ENCODE measurements at regions not wholly inside any gene's neighbourhood (a gene's known extent, or its start where the extent isn't known, plus 50 kb on each side); places are given as distances from the start of the nearest gene placed in this dataset.
"Not testable (repeated sequence)": the region's sequence is repeated elsewhere in the genome, so short reads cannot be mapped to it uniquely, and the experiment has no call there.

DNA sequence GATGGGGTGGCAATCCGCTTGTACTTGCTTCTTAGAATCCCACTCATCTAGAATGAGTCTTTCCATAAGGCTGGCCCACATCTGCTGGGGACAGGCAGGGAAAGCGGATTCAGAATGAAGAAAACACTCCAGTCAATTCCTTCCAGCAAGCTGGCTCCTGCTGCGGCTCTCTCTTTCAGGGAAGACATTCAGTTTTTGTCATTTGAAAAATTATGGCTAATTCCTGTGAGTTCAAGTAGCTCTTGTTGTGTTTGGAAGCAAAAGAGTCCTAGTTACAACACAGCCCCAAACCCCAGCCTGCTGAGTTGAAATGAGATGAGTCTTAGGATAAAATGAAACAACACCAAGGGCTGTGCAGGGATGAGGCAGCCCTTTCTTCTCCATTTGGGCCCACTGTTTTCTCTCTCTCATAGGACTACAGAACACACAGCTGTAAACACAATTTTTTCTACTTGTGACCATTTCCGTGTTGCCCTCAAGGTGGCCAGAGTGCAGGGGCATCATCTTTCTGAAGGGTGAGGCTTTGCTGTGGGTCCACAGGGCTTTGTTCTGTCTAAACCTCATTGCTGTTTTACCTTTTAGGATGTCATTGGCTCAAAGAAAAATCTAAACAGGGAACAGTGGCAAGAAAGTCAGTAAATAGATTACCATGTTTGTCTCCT is 90.8 kb upstream of the EEPD1 start:
- Histone ChIP-seq H2BK15ac (ENCODE audit: low read length) (no peak overlapping the region), H3K79me1 (ENCODE audit: low read depth, low read length) (no peaks in the 10 kb centered on the region), H3K27ac (replicated peaks; ENCODE audit: low read length) (no peak overlapping the region), H3K4me1 (ENCODE audit: control insufficient read depth in 2 of 2, insufficient read depth in 1 of 2, low read depth in 1 of 2, low read length in 2 of 2) (peaks cover 0 to 3% of the 10 kb centered on the region in 2 donors), H3K4me3 (ENCODE audit: low read length in 2 of 2) (no peak overlapping the region), H2AFZ (ENCODE audit: low read length) (no peak overlapping the region), H3K9ac (ENCODE audit: low read depth, low read length, poor library complexity) (no peak overlapping the region), H4K8ac (ENCODE audit: low read depth, low read length) (no peak overlapping the region), H3K14ac (ENCODE audit: low read length) (no peak overlapping the region), H3K36me3 (replicated peaks in 1 of 2; ENCODE audit: control insufficient read depth in 2 of 2, insufficient read depth in 2 of 2, low read length in 2 of 2) (no peaks in the 10 kb centered on the region), H3K23ac (ENCODE audit: low read depth, low read length, poor library complexity) (no peak overlapping the region), H2BK5ac (ENCODE audit: low read length) (no peak overlapping the region), H3K4ac (ENCODE audit: low read length) (no peak overlapping the region), H2BK12ac (ENCODE audit: low read length) (no peak overlapping the region), H2BK120ac (ENCODE audit: low read depth, low read length) (no peak overlapping the region), H3K4me2 (ENCODE audit: insufficient read depth, low read length, poor library complexity, severe bottlenecking) (no peak overlapping the region), H4K91ac (ENCODE audit: low read depth, low read length, poor library complexity) (no peak overlapping the region), H2AK5ac (ENCODE audit: low read depth, low read length) (no peak overlapping the region), H3K18ac (ENCODE audit: low read length) (no peak overlapping the region), H3K9me3 (replicated peaks in 1 of 2; ENCODE audit: control insufficient read depth in 2 of 2, insufficient read depth in 1 of 2, low read depth in 1 of 2, low read length in 2 of 2) (no peaks in the 10 kb centered on the region), H3K27me3 (ENCODE audit: control insufficient read depth in 3 of 3, insufficient read depth in 3 of 3, low read depth in 1 of 3, low read length in 3 of 3) (peaks cover 0 to 3% (median 0%) of the 10 kb centered on the region in 3 experiments)
- WGBS, 2 donors (ENCODE audit: extremely low coverage in 2 of 2, insufficient read length in 2 of 2, insufficient replicate concordance in 1 of 2), result no CpG with 5 or more reads among the region's 4 CpGs
- DNase-seq (ENCODE audit: low spot score), result no peak

DNA sequence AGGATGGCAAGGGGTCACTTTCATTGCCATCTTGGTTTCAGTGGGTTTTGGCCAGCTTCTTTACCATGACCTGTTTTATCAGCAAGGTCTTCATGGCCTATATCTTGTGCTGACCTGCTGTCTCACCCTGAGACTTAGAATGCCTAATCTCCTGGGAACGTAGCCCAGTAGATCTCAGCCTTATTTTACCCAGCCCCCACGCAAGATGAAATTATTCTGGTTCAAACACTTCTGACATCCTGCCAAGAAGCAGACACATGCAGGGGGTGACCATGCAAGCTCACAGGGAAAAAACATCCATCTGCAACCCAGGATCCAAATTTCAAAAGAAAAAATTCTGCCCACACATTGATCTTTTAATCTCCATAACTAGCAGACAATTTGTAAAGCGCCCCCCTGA is 88.4 kb upstream of the EEPD1 start:
- DNase-seq (ENCODE audit: low spot score), result no peak
- Histone ChIP-seq H3K4me2 (ENCODE audit: insufficient read depth, low read length, poor library complexity, severe bottlenecking) (no peak overlapping the region), H3K23ac (ENCODE audit: low read depth, low read length, poor library complexity) (no peak overlapping the region), H2AFZ (ENCODE audit: low read length) (no peak overlapping the region), H3K9ac (ENCODE audit: low read depth, low read length, poor library complexity) (no peak overlapping the region), H2AK5ac (ENCODE audit: low read depth, low read length) (no peak overlapping the region), H4K8ac (ENCODE audit: low read depth, low read length) (no peak overlapping the region), H4K91ac (ENCODE audit: low read depth, low read length, poor library complexity) (no peak overlapping the region), H2BK5ac (ENCODE audit: low read length) (no peak overlapping the region), H3K79me1 (ENCODE audit: low read depth, low read length) (no peaks in the 10 kb centered on the region), H2BK15ac (ENCODE audit: low read length) (no peak overlapping the region), H3K27ac (replicated peaks; ENCODE audit: low read length) (no peak overlapping the region), H3K4me1 (ENCODE audit: control insufficient read depth in 2 of 2, insufficient read depth in 1 of 2, low read depth in 1 of 2, low read length in 2 of 2) (no peaks in the 10 kb centered on the region), H3K14ac (ENCODE audit: low read length) (no peak overlapping the region), H2BK120ac (ENCODE audit: low read depth, low read length) (no peak overlapping the region), H3K27me3 (ENCODE audit: control insufficient read depth in 3 of 3, insufficient read depth in 3 of 3, low read depth in 1 of 3, low read length in 3 of 3) (no peaks in the 10 kb centered on the region), H3K4me3 (ENCODE audit: low read length in 2 of 2) (no peak overlapping the region), H3K18ac (ENCODE audit: low read length) (no peak overlapping the region), H2BK12ac (ENCODE audit: low read length) (no peak overlapping the region), H3K4ac (ENCODE audit: low read length) (no peak overlapping the region), H3K9me3 (replicated peaks in 1 of 2; ENCODE audit: control insufficient read depth in 2 of 2, insufficient read depth in 1 of 2, low read depth in 1 of 2, low read length in 2 of 2) (no peaks in the 10 kb centered on the region), H3K36me3 (replicated peaks in 1 of 2; ENCODE audit: control insufficient read depth in 2 of 2, insufficient read depth in 2 of 2, low read length in 2 of 2) (no peaks in the 10 kb centered on the region)
- WGBS, 2 donors (ENCODE audit: extremely low coverage in 2 of 2, insufficient read length in 2 of 2, insufficient replicate concordance in 1 of 2), result no CpG with 5 or more reads among the region's 3 CpGs

- not testable (repeated sequence) for H3K4me1 ChIP-seq (ENCODE audit: control insufficient read depth in 2 of 2, insufficient read depth in 1 of 2, low read depth in 1 of 2, low read length in 2 of 2); H3K79me1 ChIP-seq (ENCODE audit: low read depth, low read length); H2AFZ ChIP-seq (ENCODE audit: low read length); H4K91ac ChIP-seq (ENCODE audit: low read depth, low read length, poor library complexity); H3K4me3 ChIP-seq (ENCODE audit: low read length in 2 of 2); H3K9me3 ChIP-seq (replicated peaks in 1 of 2; ENCODE audit: control insufficient read depth in 2 of 2, insufficient read depth in 1 of 2, low read depth in 1 of 2, low read length in 2 of 2); DNase-seq (ENCODE audit: low spot score); H3K9ac ChIP-seq (ENCODE audit: low read depth, low read length, poor library complexity); H4K8ac ChIP-seq (ENCODE audit: low read depth, low read length); H3K18ac ChIP-seq (ENCODE audit: low read length); H3K27ac ChIP-seq (replicated peaks; ENCODE audit: low read length); H2BK5ac ChIP-seq (ENCODE audit: low read length); H3K14ac ChIP-seq (ENCODE audit: low read length); H3K36me3 ChIP-seq (replicated peaks in 1 of 2; ENCODE audit: control insufficient read depth in 2 of 2, insufficient read depth in 2 of 2, low read length in 2 of 2); H2BK15ac ChIP-seq (ENCODE audit: low read length); H3K27me3 ChIP-seq (ENCODE audit: control insufficient read depth in 3 of 3, insufficient read depth in 3 of 3, low read depth in 1 of 3, low read length in 3 of 3); H2BK12ac ChIP-seq (ENCODE audit: low read length); H3K4ac ChIP-seq (ENCODE audit: low read length); H3K4me2 ChIP-seq (ENCODE audit: insufficient read depth, low read length, poor library complexity, severe bottlenecking); H3K23ac ChIP-seq (ENCODE audit: low read depth, low read length, poor library complexity); H2AK5ac ChIP-seq (ENCODE audit: low read depth, low read length); H2BK120ac ChIP-seq (ENCODE audit: low read depth, low read length)
- WGBS, 2 donors (ENCODE audit: extremely low coverage in 2 of 2, insufficient read length in 2 of 2, insufficient replicate concordance in 1 of 2), result no CpG with 5 or more reads among the region's 10 CpGs
These were observed 87.3 kb upstream of the EEPD1 start for GRCh38 chr7:36065563-36066342.

DNA sequence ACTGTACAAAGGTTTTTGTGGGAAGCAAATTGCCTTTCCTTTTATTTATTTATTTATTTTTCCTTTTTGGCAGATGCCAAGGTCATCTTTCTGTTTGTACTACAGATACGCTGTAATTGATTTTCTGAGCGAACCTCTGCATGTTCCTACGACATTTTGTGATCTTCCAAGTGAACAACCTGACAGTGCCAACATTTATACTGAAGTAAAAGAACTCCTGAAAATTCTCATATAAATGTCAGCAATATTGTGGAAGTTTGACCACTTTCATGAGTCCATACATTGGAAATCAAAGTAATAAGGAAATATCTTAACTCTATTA is 86.8 kb upstream of the EEPD1 start:
- H2BK5ac ChIP-seq (ENCODE audit: low read length), result no peak overlapping the region
- H2BK120ac ChIP-seq (ENCODE audit: low read depth, low read length), result no peak overlapping the region
- no peak overlapping the region for H2AK5ac ChIP-seq (ENCODE audit: low read depth, low read length)
- H3K79me1 ChIP-seq (ENCODE audit: low read depth, low read length), result no peaks in the 10 kb centered on the region
- no peak overlapping the region for H4K8ac ChIP-seq (ENCODE audit: low read depth, low read length)
- no peak overlapping the region for H3K4me3 ChIP-seq (ENCODE audit: low read length in 2 of 2)
- no CpG with 5 or more reads among the region's 3 CpGs for WGBS, 2 donors (ENCODE audit: extremely low coverage in 2 of 2, insufficient read length in 2 of 2, insufficient replicate concordance in 1 of 2)
- H3K27me3 ChIP-seq (ENCODE audit: control insufficient read depth in 3 of 3, insufficient read depth in 3 of 3, low read depth in 1 of 3, low read length in 3 of 3), result no peaks in the 10 kb centered on the region
- H3K27ac ChIP-seq (replicated peaks; ENCODE audit: low read length), result no peak overlapping the region
- H2BK12ac ChIP-seq (ENCODE audit: low read length), result no peak overlapping the region
- no peaks in the 10 kb centered on the region for H3K36me3 ChIP-seq (replicated peaks in 1 of 2; ENCODE audit: control insufficient read depth in 2 of 2, insufficient read depth in 2 of 2, low read length in 2 of 2)
- no peaks in the 10 kb centered on the region for H3K9me3 ChIP-seq (replicated peaks in 1 of 2; ENCODE audit: control insufficient read depth in 2 of 2, insufficient read depth in 1 of 2, low read depth in 1 of 2, low read length in 2 of 2)
- H3K18ac ChIP-seq (ENCODE audit: low read length), result no peak overlapping the region
- DNase-seq (ENCODE audit: low spot score), result no peak
- no peak overlapping the region for H2AFZ ChIP-seq (ENCODE audit: low read length)
- H4K91ac ChIP-seq (ENCODE audit: low read depth, low read length, poor library complexity), result no peak overlapping the region
- no peaks in the 10 kb centered on the region for H3K4me1 ChIP-seq (ENCODE audit: control insufficient read depth in 2 of 2, insufficient read depth in 1 of 2, low read depth in 1 of 2, low read length in 2 of 2)
- H2BK15ac ChIP-seq (ENCODE audit: low read length), result no peak overlapping the region
- no peak overlapping the region for H3K4ac ChIP-seq (ENCODE audit: low read length)
- H3K9ac ChIP-seq (ENCODE audit: low read depth, low read length, poor library complexity), result no peak overlapping the region
- no peak overlapping the region for H3K14ac ChIP-seq (ENCODE audit: low read length)
- no peak overlapping the region for H3K23ac ChIP-seq (ENCODE audit: low read depth, low read length, poor library complexity)
- no peak overlapping the region for H3K4me2 ChIP-seq (ENCODE audit: insufficient read depth, low read length, poor library complexity, severe bottlenecking)
